Effector memory CD8-positive, alpha-beta T cell (primary cell): ENCODE measurements at regions not wholly inside any gene's neighbourhood (a gene's known extent, or its start where the extent isn't known, plus 50 kb on each side); places are given as distances from the start of the nearest gene placed in this dataset.

ENCODE experiments used
- ATAC-seq: fragments of 150-1000 bp; cut with Tn5 transposase; replicated peaks from 2 replicates; pipeline ENCODE4 v1.10.0; 2021; ENCODE audit warnings: mild to moderate bottlenecking, moderate library complexity
- DNase-seq, 3 experiments: peaks; one replicate each; pipeline ENCODE4 v3.0.0; 2021
- H3K27ac Mint-ChIP-seq, 2 donors: one replicate each; pipeline ENCODE4 v1.8.0; 2022; ENCODE audit warnings: mild to moderate bottlenecking in 2 of 2, mixed read lengths in 2 of 2, moderate library complexity in 2 of 2
- H3K27me3 Mint-ChIP-seq, 2 donors: one replicate each; pipeline ENCODE4 v1.8.0; 2022; ENCODE audit warnings: mixed read lengths in 2 of 2
- H3K36me3 Mint-ChIP-seq: one replicate; pipeline ENCODE4 v1.8.0; 2022; ENCODE audit warnings: mild to moderate bottlenecking, moderate library complexity, mixed read lengths; ENCODE audit not compliant: insufficient read depth
- H3K4me1 Mint-ChIP-seq, 2 donors: one replicate each; pipeline ENCODE4 v1.8.0; 2022; ENCODE audit warnings: low read depth in 2 of 2, mixed read lengths in 2 of 2
- H3K4me3 Mint-ChIP-seq, 2 donors: one replicate each; pipeline ENCODE4 v1.8.0; 2022; ENCODE audit warnings: mild to moderate bottlenecking in 2 of 2, mixed read lengths in 2 of 2, moderate library complexity in 2 of 2
- H3K9me3 Mint-ChIP-seq, 2 donors: one replicate each; pipeline ENCODE4 v1.8.0; 2022; ENCODE audit warnings: mixed read lengths in 2 of 2

- no peak for DNase-seq
- H3K36me3 Mint-ChIP-seq: no peaks in the 10 kb centered on the region
Observed at GRCh38 chr13:72444999-72445398, 282.4 kb downstream of the MZT1 start.

GRCh38 chr13:72437458-72437857 is 290.0 kb downstream of the MZT1 start:
- ATAC-seq (no peak), DNase-seq (no peak)
- H3K9me3 Mint-ChIP-seq: peaks cover 2 to 16% of the 10 kb centered on the region in 2 donors
- H3K4me1 Mint-ChIP-seq: no peaks in the 10 kb centered on the region
- H3K27me3 Mint-ChIP-seq: no peaks in the 10 kb centered on the region
- no peak overlapping the region for H3K27ac Mint-ChIP-seq
- H3K4me3 Mint-ChIP-seq: no peak overlapping the region
- H3K36me3 Mint-ChIP-seq: no peaks in the 10 kb centered on the region

More at GRCh38 chr13:72444999-72445398, 282.4 kb downstream of the MZT1 start:
- no peaks in the 10 kb centered on the region for H3K27me3 Mint-ChIP-seq
- no peaks in the 10 kb centered on the region for H3K4me1 Mint-ChIP-seq
- H3K27ac Mint-ChIP-seq: no peak overlapping the region
- no peak overlapping the region for H3K4me3 Mint-ChIP-seq
- H3K9me3 Mint-ChIP-seq: peaks cover 7 to 29% of the 10 kb centered on the region in 2 donors
- no peak for ATAC-seq

GRCh38 chr13:72435251-72435650 is 292.2 kb downstream of the MZT1 start:
- H3K27me3 Mint-ChIP-seq: no peaks in the 10 kb centered on the region
- no peak overlapping the region for H3K4me3 Mint-ChIP-seq
- DNase-seq (no peak), ATAC-seq (no peak)
- no peaks in the 10 kb centered on the region for H3K36me3 Mint-ChIP-seq
- no peak overlapping the region for H3K27ac Mint-ChIP-seq
- H3K4me1 Mint-ChIP-seq: no peaks in the 10 kb centered on the region
- peaks cover 0 to 1% of the 10 kb centered on the region in 2 donors for H3K9me3 Mint-ChIP-seq

- no peaks in the 10 kb centered on the region for H3K36me3 Mint-ChIP-seq
- H3K9me3 Mint-ChIP-seq: no peaks in the 10 kb centered on the region
- H3K27ac Mint-ChIP-seq: no peak overlapping the region
- H3K27me3 Mint-ChIP-seq: no peaks in the 10 kb centered on the region
- ATAC-seq (no peak), DNase-seq (no peak)
- no peak overlapping the region for H3K4me3 Mint-ChIP-seq
- no peaks in the 10 kb centered on the region for H3K4me1 Mint-ChIP-seq
Observed at GRCh38 chr13:72431981-72432682, 295.3 kb downstream of the MZT1 start.

- Mint-ChIP-seq H3K4me3 (no peak overlapping the region), H3K27ac (no peak overlapping the region), H3K9me3 (no peaks in the 10 kb centered on the region), H3K27me3 (no peaks in the 10 kb centered on the region), H3K4me1 (no peaks in the 10 kb centered on the region), H3K36me3 (no peaks in the 10 kb centered on the region)
- ATAC-seq: no peak
- DNase-seq: no peak
Observed at GRCh38 chr13:72430923-72431322, 296.5 kb downstream of the MZT1 start.

- no peaks in the 10 kb centered on the region for H3K4me1 Mint-ChIP-seq
- no peak for DNase-seq
- H3K4me3 Mint-ChIP-seq: no peak overlapping the region
- H3K9me3 Mint-ChIP-seq: peaks cover 0 to 2% of the 10 kb centered on the region in 2 donors
- H3K27me3 Mint-ChIP-seq: no peaks in the 10 kb centered on the region
- no peaks in the 10 kb centered on the region for H3K36me3 Mint-ChIP-seq
- no peak for ATAC-seq
- H3K27ac Mint-ChIP-seq: no peak overlapping the region
Observed at GRCh38 chr13:72427757-72428528, 299.5 kb downstream of the MZT1 start.

GRCh38 chr13:72424059-72424458 is 303.4 kb downstream of the MZT1 start:
- Mint-ChIP-seq H3K4me1 (no peaks in the 10 kb centered on the region), H3K4me3 (no peak overlapping the region), H3K27me3 (no peaks in the 10 kb centered on the region), H3K36me3 (no peaks in the 10 kb centered on the region), H3K9me3 (peaks cover 0 to 2% of the 10 kb centered on the region in 2 donors), H3K27ac (no peak overlapping the region)
- no peak for DNase-seq
- ATAC-seq: no peak

- H3K9me3 Mint-ChIP-seq: peaks cover 4 to 17% of the 10 kb centered on the region in 2 donors
- H3K4me1 Mint-ChIP-seq: no peaks in the 10 kb centered on the region
Observed at GRCh38 chr13:72415817-72416216, 311.6 kb downstream of the MZT1 start.

GRCh38 chr13:72412481-72412880 is 314.9 kb downstream of the MZT1 start:
- ATAC-seq (no peak), DNase-seq (no peak)
- Mint-ChIP-seq H3K4me3 (no peak overlapping the region), H3K36me3 (peaks cover 3% of the 10 kb centered on the region), H3K9me3 (peaks cover 1 to 9% of the 10 kb centered on the region in 2 donors), H3K27ac (no peak overlapping the region), H3K4me1 (no peaks in the 10 kb centered on the region), H3K27me3 (no peaks in the 10 kb centered on the region)

More at GRCh38 chr13:72415817-72416216, 311.6 kb downstream of the MZT1 start:
- peaks cover 3% of the 10 kb centered on the region for H3K36me3 Mint-ChIP-seq
- no peak for DNase-seq
- H3K27me3 Mint-ChIP-seq: no peaks in the 10 kb centered on the region
- ATAC-seq: no peak
- no peak overlapping the region for H3K4me3 Mint-ChIP-seq
- no peak overlapping the region for H3K27ac Mint-ChIP-seq

- peaks cover 0 to 3% of the 10 kb centered on the region in 2 donors for H3K9me3 Mint-ChIP-seq
Observed at GRCh38 chr13:72405441-72405840, 322.0 kb downstream of the MZT1 start.

GRCh38 chr13:72403396-72404010 is 323.9 kb downstream of the MZT1 start:
- ATAC-seq (no peak), DNase-seq (no peak)
- Mint-ChIP-seq H3K27ac (no peak overlapping the region), H3K4me3 (no peak overlapping the region), H3K27me3 (no peaks in the 10 kb centered on the region), H3K9me3 (peaks cover 0 to 7% of the 10 kb centered on the region in 2 donors), H3K4me1 (no peaks in the 10 kb centered on the region), H3K36me3 (no peaks in the 10 kb centered on the region)

More at GRCh38 chr13:72405441-72405840, 322.0 kb downstream of the MZT1 start:
- Mint-ChIP-seq H3K27me3 (no peaks in the 10 kb centered on the region), H3K27ac (no peak overlapping the region), H3K4me3 (no peak overlapping the region), H3K4me1 (no peaks in the 10 kb centered on the region), H3K36me3 (no peaks in the 10 kb centered on the region)
- ATAC-seq: no peak
- DNase-seq: no peak

- Mint-ChIP-seq H3K36me3 (no peaks in the 10 kb centered on the region), H3K4me3 (no peak overlapping the region), H3K9me3 (peaks cover 0 to 7% of the 10 kb centered on the region in 2 donors), H3K4me1 (no peaks in the 10 kb centered on the region), H3K27ac (no peak overlapping the region), H3K27me3 (no peaks in the 10 kb centered on the region)
- no peak for DNase-seq
- no peak for ATAC-seq
Observed at GRCh38 chr13:72400856-72401255, 326.6 kb downstream of the MZT1 start.

- Mint-ChIP-seq H3K4me1 (no peaks in the 10 kb centered on the region), H3K27me3 (no peaks in the 10 kb centered on the region), H3K27ac (no peak overlapping the region), H3K4me3 (no peak overlapping the region), H3K36me3 (no peaks in the 10 kb centered on the region), H3K9me3 (peaks cover 0 to 7% of the 10 kb centered on the region in 2 donors)
- no peak for ATAC-seq
- no peak for DNase-seq
Observed at GRCh38 chr13:72399351-72399750, 328.1 kb downstream of the MZT1 start.
